Spleen (tissue), 7 donors: ENCODE measurements at regions not wholly inside any gene's neighbourhood (a gene's known extent, or its start where the extent isn't known, plus 50 kb on each side); places are given as distances from the start of the nearest gene placed in this dataset.

Experiments used
- POLR2A ChIP-seq, 3 donors: fragments of 450-650 bp; IDR thresholded peaks; one replicate each; pipeline ENCODE4 v1.5.1; 2017; ENCODE audit warnings: antibody characterized with exemption in 3 of 3, mild to moderate bottlenecking in 1 of 3
- POLR2AphosphoS5 ChIP-seq, 3 donors: sonication (generic); formaldehyde crosslinking; IDR thresholded peaks; one replicate each; pipeline ENCODE4 v1.5.1; 2017; ENCODE audit warnings: antibody characterized with exemption in 3 of 3
- TF ChIP-seq, protein P1 (sequence below), 11 experiments: fragments of 200-600 bp in 7 of 11; fragments of 450-650 bp in 4 of 11; sonication (generic) in 4 of 11; IDR thresholded peaks in 8 of 11; conservative IDR thresholded peaks in 3 of 11; 1 replicate in 7 of 11; 2 replicates in 4 of 11; pipeline versions ENCODE4 v1.4.0 to v1.8.0; 2016 to 2021; ENCODE audit warnings: antibody characterized with exemption in 11 of 11, inconsistent platforms in 4 of 11, mild to moderate bottlenecking in 1 of 11
- donor health status: DM: no; HTN: no; CAD: no; lungs with moderate emphysema.
- donor health status: DM: no; HTN: no; CAD: no.
- donor health status: DM: no; HTN: no; CAD: no.

DNA sequence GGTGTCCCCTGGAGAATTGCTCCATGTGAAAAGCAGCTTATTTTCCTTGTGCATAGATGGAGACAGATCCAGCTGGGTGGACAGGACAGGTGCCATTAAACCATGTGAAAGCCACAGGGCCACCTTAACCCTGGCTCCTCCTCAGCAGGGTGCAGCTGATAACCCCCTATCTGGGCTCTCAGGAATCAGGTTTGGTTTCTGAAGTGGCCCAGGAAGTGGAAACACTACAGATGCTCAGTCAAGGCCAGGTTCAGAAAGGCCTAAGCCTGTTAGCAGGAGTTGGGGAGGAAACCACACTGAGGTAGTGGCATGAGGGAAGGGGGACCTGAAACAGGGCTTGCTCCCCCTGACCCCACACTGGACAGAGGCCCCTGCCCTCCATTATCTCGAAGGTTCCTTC, 217.0 kb downstream of the SPP2 start:
- TF ChIP-seq POLR2A (IDR thresholded peaks at IDR 0.05) (no peak), POLR2AphosphoS5 (IDR thresholded peaks at IDR 0.05) (no peak)
- TF ChIP-seq, protein P1, sequence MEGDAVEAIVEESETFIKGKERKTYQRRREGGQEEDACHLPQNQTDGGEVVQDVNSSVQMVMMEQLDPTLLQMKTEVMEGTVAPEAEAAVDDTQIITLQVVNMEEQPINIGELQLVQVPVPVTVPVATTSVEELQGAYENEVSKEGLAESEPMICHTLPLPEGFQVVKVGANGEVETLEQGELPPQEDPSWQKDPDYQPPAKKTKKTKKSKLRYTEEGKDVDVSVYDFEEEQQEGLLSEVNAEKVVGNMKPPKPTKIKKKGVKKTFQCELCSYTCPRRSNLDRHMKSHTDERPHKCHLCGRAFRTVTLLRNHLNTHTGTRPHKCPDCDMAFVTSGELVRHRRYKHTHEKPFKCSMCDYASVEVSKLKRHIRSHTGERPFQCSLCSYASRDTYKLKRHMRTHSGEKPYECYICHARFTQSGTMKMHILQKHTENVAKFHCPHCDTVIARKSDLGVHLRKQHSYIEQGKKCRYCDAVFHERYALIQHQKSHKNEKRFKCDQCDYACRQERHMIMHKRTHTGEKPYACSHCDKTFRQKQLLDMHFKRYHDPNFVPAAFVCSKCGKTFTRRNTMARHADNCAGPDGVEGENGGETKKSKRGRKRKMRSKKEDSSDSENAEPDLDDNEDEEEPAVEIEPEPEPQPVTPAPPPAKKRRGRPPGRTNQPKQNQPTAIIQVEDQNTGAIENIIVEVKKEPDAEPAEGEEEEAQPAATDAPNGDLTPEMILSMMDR (IDR thresholded peaks at IDR 0.05 in 8 of 11, conservative IDR thresholded peaks at IDR 0.05 in 3 of 11): no peak
